LNCAP (cell line): ENCODE measurements at regions not wholly inside any gene's neighbourhood (a gene's known extent, or its start where the extent isn't known, plus 50 kb on each side); places are given as distances from the start of the nearest gene placed in this dataset.
A peak's percentile ranks its signal among the peaks of the same experiment; 100 is the strongest.

Source experiments
- CTCF ChIP-seq: fragments of 450-650 bp; IDR thresholded peaks from 2 replicates; pipeline ENCODE4 v1.5.1; 2017; ENCODE audit warnings: mild to moderate bottlenecking

- peak; percentile 37; the same call in 1 of the 2 replicates for TF ChIP-seq CTCF
Observed at GRCh38 chr1:239112101-239112935, 274.1 kb upstream of the CHRM3 start.

- TF ChIP-seq CTCF: no peak
Observed at GRCh38 chr1:239107676-239108075, 278.7 kb upstream of the CHRM3 start.

GRCh38 chr1:239098400-239099037 is 287.8 kb upstream of the CHRM3 start:
- TF ChIP-seq CTCF: no peak

GRCh38 chr1:239091537-239091936 is 294.8 kb upstream of the CHRM3 start:
- TF ChIP-seq CTCF: no peak

GRCh38 chr1:239084459-239085080 is 301.8 kb upstream of the CHRM3 start:
- no peak for TF ChIP-seq CTCF

GRCh38 chr1:239067480-239067879 is 318.9 kb upstream of the CHRM3 start:
- no peak for TF ChIP-seq CTCF

- no peak for TF ChIP-seq CTCF
Observed at GRCh38 chr1:239067058-239067457, 319.3 kb upstream of the CHRM3 start.
